Natural killer cell (primary cell): ENCODE measurements at regions not wholly inside any gene's neighbourhood (a gene's known extent, or its start where the extent isn't known, plus 50 kb on each side); places are given as distances from the start of the nearest gene placed in this dataset.

ENCODE experiments used
- ATAC-seq, 3 donors: fragments of 150-1000 bp in 2 of 3; fragments of 200-7000 bp in 1 of 3; cut with Tn5 transposase; 1 replicate in 1 of 3; 2 replicates in 2 of 3; pipeline ENCODE4 v1.10.0; 2021; ENCODE audit warnings: mild to moderate bottlenecking in 2 of 3, moderate library complexity in 2 of 3
- DNase-seq, 2 donors: peaks; one replicate each; pipeline versions ENCODE4 v3.0.0 to v3.0.0-alpha.2; 2013 to 2021; ENCODE audit warnings: mixed read lengths in 1 of 2
- H3K27ac ChIP-seq: one replicate; pipeline ENCODE4 v1.5.1; 2013; ENCODE audit warnings: mild to moderate bottlenecking, low read length
- H3K27me3 ChIP-seq: one replicate; pipeline ENCODE4 v1.6.1; 2013; ENCODE audit warnings: low read length; ENCODE audit not compliant: control insufficient read depth, insufficient read depth
- H3K36me3 ChIP-seq: one replicate; pipeline ENCODE4 v1.6.1; 2013; ENCODE audit warnings: low read length; ENCODE audit not compliant: control insufficient read depth, insufficient read depth
- H3K4me1 ChIP-seq: one replicate; pipeline ENCODE4 v1.6.1; 2013; ENCODE audit warnings: low read length; ENCODE audit not compliant: control insufficient read depth, insufficient read depth
- H3K4me3 ChIP-seq: one replicate; pipeline ENCODE4 v1.5.1; 2013; ENCODE audit warnings: low read length
- H3K9me3 ChIP-seq: one replicate; pipeline ENCODE4 v1.6.1; 2013; ENCODE audit warnings: low read length; ENCODE audit not compliant: control insufficient read depth, insufficient read depth
- H3K27ac Mint-ChIP-seq, 2 donors: one replicate each; pipeline ENCODE4 v1.8.0; 2022; ENCODE audit warnings: mild to moderate bottlenecking in 2 of 2, mixed read lengths in 2 of 2, moderate library complexity in 1 of 2
- H3K27me3 Mint-ChIP-seq, 2 donors: one replicate each; pipeline ENCODE4 v1.8.0; 2022; ENCODE audit warnings: low read depth in 2 of 2, mixed read lengths in 2 of 2
- H3K36me3 Mint-ChIP-seq: one replicate; pipeline ENCODE4 v1.8.0; 2022; ENCODE audit warnings: mixed read lengths
- H3K4me1 Mint-ChIP-seq, 2 donors: one replicate each; pipeline ENCODE4 v1.8.0; 2022; ENCODE audit warnings: mixed read lengths in 2 of 2
- H3K4me3 Mint-ChIP-seq: one replicate; pipeline ENCODE4 v1.8.0; 2022; ENCODE audit warnings: mild to moderate bottlenecking, moderate library complexity, mixed read lengths
- H3K9me3 Mint-ChIP-seq, 2 donors: one replicate each; pipeline ENCODE4 v1.8.0; 2022; ENCODE audit warnings: mixed read lengths in 2 of 2
- WGBS: methylation state at CpG from one replicate; pipeline ENCODE4 v1.1.7; 2013; ENCODE audit warnings: missing lambda C conversion rate; ENCODE audit not compliant: insufficient coverage; 5-methylcytosine and 5-hydroxymethylcytosine counted together
- intact Hi-C: fragments of 100-400 bp; cut with micrococcal nuclease; formaldehyde crosslinking; loops from one replicate; pipeline ENCODE4 v1.14.2; 2022
- TF ChIP-seq, protein P1 (sequence below): fragments of 200-600 bp; IDR thresholded peaks from one replicate; pipeline ENCODE4 v1.8.0; 2022; ENCODE audit warnings: antibody characterized with exemption

DNA sequence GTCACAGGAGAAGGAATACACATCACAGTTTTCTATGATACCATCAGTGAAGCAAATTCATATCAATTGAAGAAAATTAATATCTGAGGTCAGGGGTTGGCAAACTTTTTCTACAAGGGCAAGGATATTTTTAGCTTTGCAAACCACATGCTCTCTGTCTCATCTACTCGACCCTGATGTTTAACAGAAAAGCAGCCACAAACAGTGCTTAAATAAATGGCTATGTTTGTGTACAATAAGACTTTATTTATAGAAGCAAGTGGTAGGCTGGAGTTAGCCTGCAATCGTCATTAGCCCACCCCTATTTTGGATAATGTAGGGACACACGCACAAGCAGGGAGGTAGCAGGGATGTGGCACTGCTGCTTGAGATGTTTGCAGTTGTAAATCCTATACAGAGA lies 251.4 kb downstream of the CETN3 start:
- intact Hi-C loops, result no loop called here
- DNase-seq (no peak), ATAC-seq (no peak)
- WGBS, result 68% methylated on average over 2 of the region's 3 CpGs
- no peaks in the 10 kb centered on the region for H3K4me1 ChIP-seq
- Mint-ChIP-seq H3K4me1 (no peaks in the 10 kb centered on the region), H3K4me3 (no peak overlapping the region), H3K27me3 (no peaks in the 10 kb centered on the region), H3K27ac (no peak overlapping the region), H3K36me3 (no peaks in the 10 kb centered on the region), H3K9me3 (peaks cover 3 to 6% of the 10 kb centered on the region in 2 donors)
- H3K36me3 ChIP-seq, result no peaks in the 10 kb centered on the region
- TF ChIP-seq, protein P1, sequence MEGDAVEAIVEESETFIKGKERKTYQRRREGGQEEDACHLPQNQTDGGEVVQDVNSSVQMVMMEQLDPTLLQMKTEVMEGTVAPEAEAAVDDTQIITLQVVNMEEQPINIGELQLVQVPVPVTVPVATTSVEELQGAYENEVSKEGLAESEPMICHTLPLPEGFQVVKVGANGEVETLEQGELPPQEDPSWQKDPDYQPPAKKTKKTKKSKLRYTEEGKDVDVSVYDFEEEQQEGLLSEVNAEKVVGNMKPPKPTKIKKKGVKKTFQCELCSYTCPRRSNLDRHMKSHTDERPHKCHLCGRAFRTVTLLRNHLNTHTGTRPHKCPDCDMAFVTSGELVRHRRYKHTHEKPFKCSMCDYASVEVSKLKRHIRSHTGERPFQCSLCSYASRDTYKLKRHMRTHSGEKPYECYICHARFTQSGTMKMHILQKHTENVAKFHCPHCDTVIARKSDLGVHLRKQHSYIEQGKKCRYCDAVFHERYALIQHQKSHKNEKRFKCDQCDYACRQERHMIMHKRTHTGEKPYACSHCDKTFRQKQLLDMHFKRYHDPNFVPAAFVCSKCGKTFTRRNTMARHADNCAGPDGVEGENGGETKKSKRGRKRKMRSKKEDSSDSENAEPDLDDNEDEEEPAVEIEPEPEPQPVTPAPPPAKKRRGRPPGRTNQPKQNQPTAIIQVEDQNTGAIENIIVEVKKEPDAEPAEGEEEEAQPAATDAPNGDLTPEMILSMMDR, result no peak
- H3K4me3 ChIP-seq, result no peak overlapping the region
- no peaks in the 10 kb centered on the region for H3K9me3 ChIP-seq
- H3K27me3 ChIP-seq, result no peaks in the 10 kb centered on the region
- H3K27ac ChIP-seq, result no peak overlapping the region

DNA sequence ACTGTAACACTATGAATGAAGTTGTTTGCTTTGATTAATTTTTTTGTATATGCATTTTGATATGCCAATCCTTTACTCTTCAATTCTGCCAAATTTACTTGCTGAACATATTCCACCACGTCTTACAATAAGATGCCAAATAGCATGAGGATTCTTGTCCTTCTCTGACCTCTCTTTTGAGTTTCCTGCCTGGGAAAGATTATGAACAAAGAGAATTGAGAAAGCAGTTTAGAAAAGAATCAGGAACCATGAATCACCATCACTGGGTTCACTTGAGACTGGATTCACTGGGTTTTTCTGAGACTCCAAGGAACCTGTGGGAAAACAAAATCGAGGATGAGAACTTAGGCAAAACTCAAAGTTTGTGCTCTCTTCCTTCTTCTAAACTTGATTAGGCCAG lies 256.5 kb downstream of the CETN3 start:
- Mint-ChIP-seq H3K4me3 (no peak overlapping the region), H3K27ac (no peak overlapping the region), H3K27me3 (no peaks in the 10 kb centered on the region), H3K4me1 (no peaks in the 10 kb centered on the region), H3K9me3 (peaks cover 3 to 10% of the 10 kb centered on the region in 2 donors), H3K36me3 (no peaks in the 10 kb centered on the region)
- DNase-seq (no peak), ATAC-seq (no peak)
- H3K4me3 ChIP-seq, result no peak overlapping the region
- intact Hi-C loops, result no loop called here
- TF ChIP-seq, protein P1, result no peak
- H3K9me3 ChIP-seq, result no peaks in the 10 kb centered on the region
- H3K36me3 ChIP-seq, result no peaks in the 10 kb centered on the region
- 91% methylated on average over 2 of the region's 2 CpGs for WGBS
- H3K27ac ChIP-seq, result no peak overlapping the region
- no peaks in the 10 kb centered on the region for H3K4me1 ChIP-seq
- no peaks in the 10 kb centered on the region for H3K27me3 ChIP-seq

DNA sequence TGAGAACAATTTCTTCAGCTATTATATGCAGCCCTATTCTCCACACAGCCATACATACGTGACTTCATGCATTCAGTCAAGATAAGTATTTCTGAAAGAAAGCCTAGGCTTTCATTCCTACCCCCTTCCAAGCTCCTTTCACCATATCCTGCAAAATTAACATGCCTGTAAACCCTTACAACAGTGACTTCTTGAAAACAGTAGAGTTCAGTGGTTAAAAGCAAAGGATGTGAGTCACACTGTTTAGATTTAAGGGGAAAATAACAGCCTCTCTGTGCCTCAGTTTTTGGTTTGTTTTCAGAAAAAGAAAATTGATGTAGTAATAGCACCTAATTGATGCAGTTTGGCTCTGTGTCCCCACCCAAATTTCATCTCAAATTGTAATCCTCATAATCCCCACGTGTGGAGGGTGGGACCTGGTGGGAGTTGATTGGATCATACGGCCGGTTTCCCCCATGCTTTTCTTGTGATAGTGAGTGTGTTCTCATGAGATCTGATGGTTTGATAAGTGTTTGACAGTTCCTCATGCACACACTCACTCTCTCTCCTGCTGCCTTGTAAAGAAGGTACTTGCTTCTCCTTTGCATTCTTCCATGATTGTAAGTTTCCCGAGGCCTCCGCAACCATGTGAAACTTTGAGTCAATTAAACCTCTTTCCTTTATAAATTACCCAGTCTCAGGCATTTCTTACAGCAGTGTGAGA lies 264.8 kb downstream of the CETN3 start:
- Mint-ChIP-seq H3K9me3 (peaks cover 0 to 8% of the 10 kb centered on the region in 2 donors), H3K36me3 (no peaks in the 10 kb centered on the region), H3K27ac (no peak overlapping the region), H3K4me3 (no peak overlapping the region), H3K4me1 (no peaks in the 10 kb centered on the region), H3K27me3 (no peaks in the 10 kb centered on the region)
- TF ChIP-seq, protein P1, result no peak
- H3K4me1 ChIP-seq, result no peaks in the 10 kb centered on the region
- no peak overlapping the region for H3K4me3 ChIP-seq
- H3K27ac ChIP-seq, result no peak overlapping the region
- no peaks in the 10 kb centered on the region for H3K27me3 ChIP-seq
- H3K36me3 ChIP-seq, result no peaks in the 10 kb centered on the region
- intact Hi-C loops, result no loop called here
- DNase-seq (no peak), ATAC-seq (no peak)
- 91% methylated on average over 3 of the region's 6 CpGs for WGBS
- H3K9me3 ChIP-seq, result no peaks in the 10 kb centered on the region

DNA sequence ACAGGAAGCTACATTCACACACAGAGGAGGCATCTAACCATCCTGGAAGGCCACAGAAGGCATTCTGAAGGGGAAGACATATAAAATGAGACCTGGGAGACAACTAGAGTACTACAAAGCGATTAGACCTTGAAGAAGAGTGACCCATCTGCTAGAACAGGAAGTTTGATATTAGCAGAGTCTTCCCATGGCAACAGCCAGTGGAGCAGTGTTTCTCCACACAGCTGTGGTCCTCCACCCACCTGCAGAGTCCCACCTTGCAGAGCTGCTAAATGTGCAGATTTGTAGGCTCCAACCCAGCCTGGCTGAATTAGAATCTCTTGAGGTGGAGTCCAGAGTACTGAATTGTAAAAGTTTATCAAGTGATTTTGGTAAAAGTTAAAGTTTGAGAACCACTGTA lies 267.0 kb downstream of the CETN3 start:
- Mint-ChIP-seq H3K4me1 (no peaks in the 10 kb centered on the region), H3K9me3 (peaks cover 0 to 3% of the 10 kb centered on the region in 2 donors), H3K27me3 (no peaks in the 10 kb centered on the region), H3K4me3 (no peak overlapping the region), H3K27ac (no peak overlapping the region), H3K36me3 (no peaks in the 10 kb centered on the region)
- H3K36me3 ChIP-seq, result no peaks in the 10 kb centered on the region
- ATAC-seq (no peak), DNase-seq (no peak)
- WGBS, result 46% methylated on average over 1 of the region's 1 CpG
- H3K27me3 ChIP-seq, result no peaks in the 10 kb centered on the region
- no peaks in the 10 kb centered on the region for H3K4me1 ChIP-seq
- no peaks in the 10 kb centered on the region for H3K9me3 ChIP-seq
- TF ChIP-seq, protein P1, result no peak
- no peak overlapping the region for H3K27ac ChIP-seq
- H3K4me3 ChIP-seq, result no peak overlapping the region
- intact Hi-C loops, result no loop called here
